ENCODE measurements at regions not wholly inside any gene's neighbourhood (a gene's known extent, or its start where the extent isn't known, plus 50 kb on each side); places are given as distances from the start of the nearest gene placed in this dataset.

GRCh38 chr11:103668859-103669258, 367.6 kb upstream of the DDI1 start:
- DNase-seq (ENCODE audit: low read depth), result no peak

DNA sequence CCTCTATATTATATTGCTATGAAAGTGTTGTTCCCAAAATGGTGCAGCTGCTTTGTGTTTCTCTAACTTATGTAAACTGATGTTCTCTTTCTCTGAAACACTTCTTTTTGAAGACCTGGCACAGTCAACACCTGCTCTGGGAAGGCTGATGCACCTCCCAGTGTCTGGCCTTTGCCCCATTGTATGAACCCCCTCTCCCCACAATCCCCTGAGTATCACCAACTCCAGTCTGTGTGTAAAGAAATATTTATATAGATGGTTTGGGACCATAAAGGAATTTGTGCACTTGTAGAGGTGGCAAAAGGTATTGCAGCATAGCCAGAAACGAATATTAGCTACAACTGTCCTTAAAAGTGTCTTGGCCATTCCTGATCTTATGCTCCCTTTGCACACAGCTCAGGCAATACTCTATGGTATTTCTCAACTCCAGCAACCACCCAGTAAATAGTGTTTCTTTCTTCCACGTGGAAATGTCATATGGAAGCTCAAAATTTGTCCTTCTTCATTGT, 365.2 kb upstream of the DDI1 start:
- DNase-seq (ENCODE audit: low read depth), result no peak

DNA sequence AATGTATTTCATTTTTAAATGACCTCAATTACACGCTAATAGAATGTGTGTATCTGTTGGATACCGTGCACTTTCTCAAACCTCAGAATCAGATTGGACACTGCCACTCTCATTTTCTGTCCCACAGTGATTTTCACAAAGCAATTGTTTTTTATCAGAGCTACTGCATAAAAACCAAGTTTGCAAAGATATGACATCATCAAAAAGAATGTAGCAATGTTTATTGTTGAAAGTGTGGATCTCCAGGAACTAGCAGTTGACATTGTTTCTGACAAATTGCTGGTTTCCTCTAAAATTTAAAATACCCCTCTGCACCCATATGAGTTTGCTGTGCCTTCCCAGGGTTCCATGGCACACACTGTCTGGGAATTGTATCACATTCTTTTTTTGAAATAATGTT, 362.7 kb upstream of the DDI1 start:
- peak; percentile 50 for DNase-seq (ENCODE audit: low read depth)

- no peak for DNase-seq (ENCODE audit: low read depth)
These were observed 360.0 kb upstream of the DDI1 start for GRCh38 chr11:103676413-103676812.

DNA sequence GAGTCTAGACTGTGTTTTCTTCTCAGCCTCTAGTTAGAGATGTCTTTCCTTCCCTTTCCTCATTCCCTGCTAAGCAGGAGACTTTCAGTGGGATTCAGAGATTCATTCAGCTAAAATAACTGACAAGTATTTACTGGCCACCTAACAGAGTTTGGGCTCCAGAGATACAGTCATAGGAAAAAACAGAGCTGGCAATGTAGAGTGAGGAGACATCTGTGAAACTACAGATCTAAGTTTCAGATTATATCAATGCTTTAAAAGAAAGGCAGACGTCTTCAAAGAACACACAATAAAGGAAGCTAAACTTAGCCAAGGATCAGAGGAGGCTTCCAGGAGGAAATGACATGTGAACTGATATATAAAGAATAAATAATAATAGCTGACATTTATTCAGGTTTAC, 355.6 kb upstream of the DDI1 start:
- DNase-seq (ENCODE audit: low read depth), result no peak

DNA sequence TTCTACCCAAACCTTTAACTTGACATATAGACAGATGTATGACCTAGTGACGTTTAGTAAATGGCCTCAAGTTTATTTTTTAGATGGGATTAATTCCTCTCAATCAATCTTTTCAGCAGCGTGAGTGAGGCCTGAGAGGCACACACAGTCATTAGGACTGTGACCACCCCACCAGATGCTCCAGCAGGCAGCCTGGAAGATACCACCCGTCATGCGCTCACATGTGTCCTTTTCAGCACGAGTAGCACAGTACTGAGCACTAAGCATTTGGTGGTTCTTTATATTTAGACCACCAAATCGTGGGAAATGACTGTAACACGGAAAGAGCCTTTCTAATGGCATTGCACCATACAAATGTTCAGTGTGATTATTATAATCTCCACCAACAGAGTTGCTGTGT, 354.6 kb upstream of the DDI1 start:
- DNase-seq (ENCODE audit: low read depth), result no peak

DNA sequence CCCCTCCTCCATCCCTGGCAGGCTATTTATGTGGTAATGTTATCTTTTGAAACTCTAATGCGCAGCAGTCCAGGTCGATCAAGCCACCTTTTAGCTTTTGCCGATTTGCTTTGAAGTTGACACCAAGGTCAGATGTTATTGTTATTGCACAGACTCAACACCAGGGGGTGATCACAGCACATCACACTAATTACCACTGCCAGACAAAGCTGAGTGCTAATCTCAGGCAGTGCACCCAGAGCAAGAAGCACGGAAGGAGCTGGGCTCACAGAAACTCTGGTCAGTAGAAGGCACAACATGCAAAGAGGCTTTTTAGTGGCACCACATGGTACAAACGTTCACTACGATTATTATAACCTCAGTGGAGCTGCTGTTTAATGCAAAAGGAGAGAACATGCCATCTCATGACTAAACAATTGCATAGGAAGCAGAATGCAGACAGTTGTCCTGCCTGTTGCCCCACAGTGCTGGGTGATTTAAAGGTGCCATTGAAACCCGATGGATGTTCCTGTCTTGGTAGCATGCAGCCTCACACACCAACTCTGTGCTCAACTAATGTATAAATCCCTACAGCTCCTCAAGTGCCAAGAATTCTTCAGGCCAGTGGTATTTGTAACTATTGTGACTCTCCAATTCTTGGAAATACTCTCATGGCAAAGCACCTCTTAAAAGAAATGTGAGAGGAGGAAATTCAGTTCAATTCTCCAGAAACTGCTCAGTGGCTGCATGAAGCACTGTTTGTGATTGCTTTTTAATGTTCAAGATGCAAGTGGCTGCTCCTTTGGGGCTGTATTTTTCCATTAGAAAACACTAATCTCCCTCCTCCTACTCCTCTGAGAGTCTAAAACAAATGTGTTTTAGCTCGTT, 353.9 kb upstream of the DDI1 start:
- peak; percentile 62 for DNase-seq (ENCODE audit: low read depth)

DNA sequence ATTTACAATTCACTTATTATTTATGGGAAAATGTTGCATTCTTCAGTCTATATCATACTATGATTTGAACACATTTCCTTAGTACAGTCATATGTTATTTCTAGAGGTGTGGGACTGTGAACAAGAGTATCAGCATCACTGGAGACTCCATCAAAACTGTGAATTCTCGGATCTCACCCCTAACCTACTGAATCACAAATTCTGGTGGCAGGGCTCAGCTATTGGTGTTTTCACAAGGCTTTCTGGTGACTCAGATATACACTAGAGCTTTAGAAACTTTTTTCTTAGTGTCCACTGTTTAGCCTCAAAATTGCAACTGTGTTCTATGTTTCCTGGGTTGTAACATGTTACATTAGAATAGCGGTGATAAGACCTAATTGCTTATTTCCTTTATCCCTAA, 352.9 kb upstream of the DDI1 start:
- peak; percentile 38 for DNase-seq (ENCODE audit: low read depth)

DNA sequence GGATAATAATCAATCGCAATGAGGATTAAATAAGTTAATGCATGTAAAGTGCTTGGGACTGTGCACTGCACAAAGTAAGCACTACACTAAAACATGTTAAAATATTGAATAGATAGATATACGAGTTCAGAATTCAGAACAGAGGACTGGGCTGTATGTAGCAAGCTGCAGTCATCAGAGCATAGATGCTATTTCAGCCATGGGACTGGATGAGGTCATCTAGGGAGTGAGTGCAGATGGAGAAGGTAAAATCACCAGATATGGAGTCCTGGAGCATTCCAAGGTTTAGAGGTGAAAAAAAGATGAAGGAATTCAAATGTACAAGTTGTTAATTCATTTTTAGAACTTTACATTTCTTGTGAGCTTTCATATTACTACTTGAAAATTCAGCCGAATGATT, 347.5 kb upstream of the DDI1 start:
- no peak for DNase-seq (ENCODE audit: low read depth)

DNA sequence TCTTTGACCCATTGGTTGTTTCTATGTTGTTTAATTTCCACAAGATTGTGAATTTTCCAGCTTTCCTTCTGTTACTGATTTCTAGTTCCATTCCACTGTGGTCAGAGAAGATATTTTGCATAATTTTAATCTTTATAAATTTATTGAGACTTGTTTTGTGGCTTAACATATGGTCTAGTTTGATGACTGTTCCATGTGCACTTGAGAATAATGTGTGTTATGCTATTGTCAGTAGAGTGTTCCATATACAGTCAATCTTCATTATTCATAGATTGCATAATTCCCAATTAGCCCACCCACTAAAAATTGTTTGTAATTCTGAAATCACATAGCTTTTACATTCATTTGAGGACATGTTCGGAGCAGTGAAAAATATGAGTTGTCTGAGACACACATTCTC, 346.1 kb upstream of the DDI1 start:
- DNase-seq (ENCODE audit: low read depth), result no peak

DNA sequence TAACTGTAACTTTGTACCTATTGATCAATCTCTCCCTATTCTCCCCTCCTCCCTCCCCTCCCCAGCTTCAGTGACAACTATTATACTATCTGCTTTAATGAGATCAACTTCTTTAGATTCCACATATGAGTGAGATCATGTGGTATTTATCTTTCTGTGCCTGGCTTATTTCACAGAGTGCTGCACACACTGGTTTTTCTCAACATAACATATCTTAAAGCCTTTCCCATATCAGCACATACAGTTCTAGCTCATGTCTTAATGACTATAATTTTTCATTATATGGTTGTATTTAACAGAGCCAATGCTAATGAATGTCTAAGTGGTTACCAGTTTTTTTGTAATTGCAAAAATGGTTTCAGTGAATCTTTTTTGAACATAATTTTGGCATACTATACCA, 340.3 kb upstream of the DDI1 start:
- DNase-seq (ENCODE audit: low read depth), result no peak

GRCh38 chr11:103699216-103699615, 337.2 kb upstream of the DDI1 start:
- DNase-seq (ENCODE audit: low read depth), result no peak

GRCh38 chr11:103699656-103700055, 336.8 kb upstream of the DDI1 start:
- no peak for DNase-seq (ENCODE audit: low read depth)

DNA sequence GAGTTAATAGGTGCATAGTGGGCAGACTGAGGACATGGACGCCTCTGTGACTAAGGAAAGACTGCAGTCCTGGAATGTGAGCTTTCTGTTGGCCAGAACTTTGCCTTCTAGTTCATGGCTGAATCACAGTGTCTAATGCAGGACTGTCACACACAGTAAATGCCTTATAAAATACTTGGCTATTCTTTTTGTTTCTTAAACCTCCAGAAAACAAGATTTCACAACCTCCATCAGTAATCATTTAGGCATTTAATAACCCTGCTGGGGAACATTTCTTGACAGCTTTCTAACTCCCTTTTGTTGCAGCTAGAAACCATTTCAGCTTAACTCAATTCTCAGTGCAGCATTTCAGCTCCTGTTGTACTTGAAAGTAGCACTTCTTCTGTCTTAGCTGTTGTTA, 335.8 kb upstream of the DDI1 start:
- DNase-seq (ENCODE audit: low read depth), result peak; percentile 51

- no peak for DNase-seq (ENCODE audit: low read depth)
These were observed 333.0 kb upstream of the DDI1 start for GRCh38 chr11:103703437-103703836.

GRCh38 chr11:103703954-103704353, 332.5 kb upstream of the DDI1 start:
- DNase-seq (ENCODE audit: low read depth), result no peak

- no peak for DNase-seq (ENCODE audit: low read depth)
These were observed 330.8 kb upstream of the DDI1 start for GRCh38 chr11:103705642-103706041.

DNA sequence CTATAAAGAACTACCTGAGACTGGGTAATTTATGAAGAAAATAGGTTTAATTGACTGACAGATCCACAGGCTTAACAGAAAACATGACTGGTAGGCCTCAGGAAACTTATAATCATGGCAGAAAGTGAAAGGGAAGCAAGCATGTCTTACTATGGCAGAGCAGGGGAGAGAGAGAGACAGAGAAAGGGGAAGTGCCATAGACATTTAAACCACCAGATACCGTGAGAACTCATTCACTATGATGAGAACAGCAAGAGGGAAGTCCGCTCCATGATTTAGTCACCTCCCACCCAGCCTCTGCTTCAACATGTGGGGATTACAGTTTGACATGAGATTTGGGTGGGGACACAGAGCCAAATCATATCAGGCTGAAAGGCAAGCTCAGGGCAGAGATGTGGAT, 327.1 kb upstream of the DDI1 start:
- no peak for DNase-seq (ENCODE audit: low read depth)

GRCh38 chr11:103714246-103714645, 322.2 kb upstream of the DDI1 start:
- DNase-seq (ENCODE audit: low read depth), result no peak

- DNase-seq (ENCODE audit: low read depth), result no peak
These were observed 320.1 kb upstream of the DDI1 start for GRCh38 chr11:103716363-103716762.

DNA sequence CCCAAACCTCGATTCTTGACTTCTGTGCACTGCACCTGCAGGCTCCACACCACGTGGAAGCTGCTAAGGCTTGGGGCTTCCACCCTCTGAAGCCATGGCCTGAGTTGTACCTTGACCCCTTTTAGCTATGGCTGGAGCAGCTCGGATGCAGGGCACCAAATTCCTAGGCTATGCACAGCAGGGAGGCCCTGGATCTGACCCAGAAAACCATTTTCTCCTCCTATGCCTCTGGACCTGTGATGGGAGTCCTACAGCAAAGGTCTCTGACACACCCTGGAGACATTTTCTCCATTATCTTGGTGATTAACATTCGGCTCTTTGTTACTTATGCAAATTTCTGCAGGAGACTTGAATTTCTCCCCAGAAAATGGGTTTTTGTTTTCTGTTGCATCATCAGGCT, 309.2 kb upstream of the DDI1 start:
- DNase-seq (ENCODE audit: low read depth), result no peak

DNA sequence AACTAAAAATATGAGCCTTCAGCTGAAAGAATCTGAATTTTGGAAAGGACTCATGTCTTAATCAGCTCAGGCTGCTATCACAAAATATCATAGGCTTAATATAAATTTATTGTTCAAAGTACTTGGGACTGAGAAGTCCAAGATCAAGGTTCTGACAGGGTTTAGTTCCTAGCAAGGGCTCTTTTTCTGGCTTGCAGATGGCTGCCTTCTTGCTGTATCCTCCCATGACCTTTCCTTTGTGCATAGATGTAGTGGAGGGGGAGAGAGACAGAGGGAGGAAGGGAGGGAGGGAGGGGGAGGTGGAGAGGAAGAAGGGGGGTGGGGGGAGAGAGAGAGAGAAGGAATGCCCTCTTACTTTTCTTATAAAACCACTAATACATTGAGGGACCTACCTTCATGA, 306.8 kb upstream of the DDI1 start:
- DNase-seq (ENCODE audit: low read depth), result no peak

DNA sequence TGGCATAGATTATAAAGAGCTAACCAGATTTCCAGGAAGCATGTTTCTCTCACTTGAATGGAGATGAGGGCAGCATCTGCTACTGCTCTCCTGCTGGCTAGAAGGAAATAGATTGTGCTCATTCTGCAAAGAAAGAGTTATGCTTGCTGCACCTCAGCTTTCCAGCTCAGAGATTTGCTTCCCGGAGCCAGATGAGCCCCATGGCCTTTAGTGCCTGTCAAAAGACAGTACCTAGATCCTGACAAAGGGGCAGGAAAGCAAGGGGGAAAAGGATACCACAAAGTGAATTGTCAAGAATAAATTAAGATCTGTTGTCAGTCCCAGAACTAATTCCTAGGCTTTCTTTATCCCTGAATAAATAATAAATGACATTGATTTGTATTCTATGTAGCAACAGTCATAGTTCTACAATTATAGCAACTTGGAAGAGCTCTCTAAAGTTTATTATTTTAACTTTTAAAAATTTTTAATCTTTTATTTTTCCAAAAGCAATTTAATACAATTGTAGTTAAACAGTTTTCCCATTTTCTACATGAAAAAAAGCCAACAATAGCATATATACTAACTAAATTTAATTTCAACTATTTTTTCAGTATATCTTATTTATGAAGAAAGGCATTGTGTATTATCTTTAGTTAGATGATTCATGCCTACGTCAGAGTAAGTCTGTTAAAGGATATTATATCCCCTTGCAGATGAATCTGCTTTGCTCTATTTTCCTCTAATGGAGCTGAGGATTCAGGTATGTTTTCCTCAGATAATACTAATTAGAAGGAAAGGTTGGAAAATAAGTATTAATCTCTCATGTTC, 306.1 kb upstream of the DDI1 start:
- DNase-seq (ENCODE audit: low read depth), result peak; percentile 38
